H1 (cell line): ENCODE measurements at regions not wholly inside any gene's neighbourhood (a gene's known extent, or its start where the extent isn't known, plus 50 kb on each side); places are given as distances from the start of the nearest gene placed in this dataset.

Source experiments
- CBX5 ChIP-seq: fragments of 300-800, 300-1000 bp; sonication (generic); IDR thresholded peaks from 2 replicates; pipeline ENCODE4 v1.7.1; 2016; ENCODE audit warnings: antibody characterized with exemption, low read length, low read depth
- NANOG ChIP-seq: IDR thresholded peaks from 2 replicates; pipeline ENCODE4 v1.6.1; 2011; ENCODE audit warnings: low read length, low read depth, mild to moderate bottlenecking, inconsistent platforms; ENCODE audit not compliant: insufficient read depth, poor library complexity, severe bottlenecking
- SAP30 ChIP-seq: fragments of 300-600 bp; sonication (generic); IDR thresholded peaks from 2 replicates; pipeline ENCODE4 v1.7.1; 2012; ENCODE audit warnings: low read length, moderate library complexity, mild to moderate bottlenecking, inconsistent platforms; ENCODE audit not compliant: insufficient read depth, insufficient replicate concordance
- SP4 ChIP-seq: IDR thresholded peaks from 2 replicates; pipeline ENCODE4 v1.6.1; 2012; ENCODE audit warnings: low read length, inconsistent platforms

GRCh38 chr7:4444106-4444505 lies 238.0 kb upstream of the FOXK1 start (continued):
- TF ChIP-seq NANOG (no peak), SP4 (no peak), SAP30 (no peak), CBX5 (no peak)
